ENCODE measurements at regions not wholly inside any gene's neighbourhood (a gene's known extent, or its start where the extent isn't known, plus 50 kb on each side); places are given as distances from the start of the nearest gene placed in this dataset.

- H3K36me3 Mint-ChIP-seq = no peaks in the 10 kb centered on the region
- Histone ChIP-seq H3K4me1 (ENCODE audit: control insufficient read depth, insufficient read depth, low read length) (no peaks in the 10 kb centered on the region), H3K27me3 (ENCODE audit: control insufficient read depth, insufficient read depth, low read length) (no peaks in the 10 kb centered on the region), H3K27ac (ENCODE audit: low read length) (no peak overlapping the region), H3K36me3 (ENCODE audit: control insufficient read depth, insufficient read depth, low read length) (no peaks in the 10 kb centered on the region), H3K9me3 (ENCODE audit: control insufficient read depth, insufficient read depth, low read length) (peaks cover 14% of the 10 kb centered on the region), H3K4me3 (ENCODE audit: low read length) (no peak overlapping the region)
- DNase-seq (no peak), ATAC-seq (no peak)
- TF ChIP-seq CTCF (IDR thresholded peaks at IDR 0.05) = no peak
- 91% methylated on average over 2 of the region's 2 CpGs for WGBS (ENCODE audit: insufficient coverage)
- no peaks in the 10 kb centered on the region for H3K4me1 Mint-ChIP-seq
- peaks cover 3 to 5% of the 10 kb centered on the region in 2 donors for H3K9me3 Mint-ChIP-seq
- intact Hi-C loops (cut with micrococcal nuclease) = no loop called here
- H3K4me3 Mint-ChIP-seq = no peak overlapping the region
- no peak overlapping the region for H3K27ac Mint-ChIP-seq
- no peaks in the 10 kb centered on the region for H3K27me3 Mint-ChIP-seq (ENCODE audit: low read depth in 2 of 2)
These were observed 144.7 kb downstream of the COX18 start for GRCh38 chr4:72924814-72925213.

- Histone ChIP-seq H3K36me3 (ENCODE audit: control insufficient read depth, insufficient read depth, low read length) (no peaks in the 10 kb centered on the region), H3K27ac (ENCODE audit: low read length) (no peak overlapping the region), H3K4me1 (ENCODE audit: control insufficient read depth, insufficient read depth, low read length) (no peaks in the 10 kb centered on the region), H3K9me3 (ENCODE audit: control insufficient read depth, insufficient read depth, low read length) (peaks cover 6% of the 10 kb centered on the region), H3K4me3 (ENCODE audit: low read length) (no peak overlapping the region), H3K27me3 (ENCODE audit: control insufficient read depth, insufficient read depth, low read length) (no peaks in the 10 kb centered on the region)
- ATAC-seq = no peak
- no peaks in the 10 kb centered on the region for H3K4me1 Mint-ChIP-seq
- intact Hi-C loops (cut with micrococcal nuclease) = no loop called here
- H3K36me3 Mint-ChIP-seq = no peaks in the 10 kb centered on the region
- H3K9me3 Mint-ChIP-seq = peaks cover 2 to 3% of the 10 kb centered on the region in 2 donors
- no peak overlapping the region for H3K4me3 Mint-ChIP-seq
- WGBS (ENCODE audit: insufficient coverage) = 94% methylated on average over 1 of the region's 1 CpG
- TF ChIP-seq CTCF (IDR thresholded peaks at IDR 0.05) = no peak
- no peaks in the 10 kb centered on the region for H3K27me3 Mint-ChIP-seq (ENCODE audit: low read depth in 2 of 2)
- no peak overlapping the region for H3K27ac Mint-ChIP-seq
- no peak for DNase-seq
These were observed 149.6 kb downstream of the COX18 start for GRCh38 chr4:72919937-72920336.

GRCh38 chr4:72919464-72919863 lies 150.1 kb downstream of the COX18 start:
- peaks cover 2 to 3% of the 10 kb centered on the region in 2 donors for H3K9me3 Mint-ChIP-seq
- H3K9me3 ChIP-seq (ENCODE audit: control insufficient read depth, insufficient read depth, low read length) = peaks cover 1% of the 10 kb centered on the region
- no peak overlapping the region for H3K27ac Mint-ChIP-seq
- no peak overlapping the region for H3K27ac ChIP-seq (ENCODE audit: low read length)
- intact Hi-C loops (cut with micrococcal nuclease) = no loop called here
- DNase-seq (no peak), ATAC-seq (no peak)
- 77% methylated on average over 3 of the region's 3 CpGs for WGBS (ENCODE audit: insufficient coverage)
- no peaks in the 10 kb centered on the region for H3K27me3 ChIP-seq (ENCODE audit: control insufficient read depth, insufficient read depth, low read length)
- H3K27me3 Mint-ChIP-seq (ENCODE audit: low read depth in 2 of 2) = no peaks in the 10 kb centered on the region
- no peaks in the 10 kb centered on the region for H3K36me3 Mint-ChIP-seq
- no peak overlapping the region for H3K4me3 Mint-ChIP-seq
- H3K4me3 ChIP-seq (ENCODE audit: low read length) = no peak overlapping the region
- H3K36me3 ChIP-seq (ENCODE audit: control insufficient read depth, insufficient read depth, low read length) = no peaks in the 10 kb centered on the region
- H3K4me1 ChIP-seq (ENCODE audit: control insufficient read depth, insufficient read depth, low read length) = no peaks in the 10 kb centered on the region
- no peak for TF ChIP-seq CTCF (IDR thresholded peaks at IDR 0.05)
- H3K4me1 Mint-ChIP-seq = no peaks in the 10 kb centered on the region

GRCh38 chr4:72918362-72918761 lies 151.2 kb downstream of the COX18 start:
- no peak for ATAC-seq
- WGBS (ENCODE audit: insufficient coverage) = no CpG with 5 or more reads among the region's 1 CpG
- no peak for TF ChIP-seq CTCF (IDR thresholded peaks at IDR 0.05)

More at GRCh38 chr4:72918362-72918761, 151.2 kb downstream of the COX18 start:
- no peak for DNase-seq
- no peaks in the 10 kb centered on the region for H3K27me3 Mint-ChIP-seq (ENCODE audit: low read depth in 2 of 2)
- Histone ChIP-seq H3K36me3 (ENCODE audit: control insufficient read depth, insufficient read depth, low read length) (no peaks in the 10 kb centered on the region), H3K4me1 (ENCODE audit: control insufficient read depth, insufficient read depth, low read length) (no peaks in the 10 kb centered on the region), H3K27ac (ENCODE audit: low read length) (no peak overlapping the region), H3K9me3 (ENCODE audit: control insufficient read depth, insufficient read depth, low read length) (no peaks in the 10 kb centered on the region), H3K4me3 (ENCODE audit: low read length) (no peak overlapping the region), H3K27me3 (ENCODE audit: control insufficient read depth, insufficient read depth, low read length) (no peaks in the 10 kb centered on the region)
- H3K4me3 Mint-ChIP-seq = no peak overlapping the region
- no peaks in the 10 kb centered on the region for H3K36me3 Mint-ChIP-seq
- intact Hi-C loops (cut with micrococcal nuclease) = no loop called here
- H3K27ac Mint-ChIP-seq = no peak overlapping the region
- no peaks in the 10 kb centered on the region for H3K4me1 Mint-ChIP-seq
- H3K9me3 Mint-ChIP-seq = peaks cover 0 to 3% of the 10 kb centered on the region in 2 donors

Measured in natural killer cell (primary cell).